OCI-LY3 (cell line): ENCODE measurements at regions not wholly inside any gene's neighbourhood (a gene's known extent, or its start where the extent isn't known, plus 50 kb on each side); places are given as distances from the start of the nearest gene placed in this dataset.

Experiments
- EZH2phosphoT487 ChIP-seq: fragments of 200-600 bp; shearing (Covaris generic); IDR thresholded peaks from 2 replicates; pipeline ENCODE4 v1.6.1; 2018; ENCODE audit warnings: antibody characterized with exemption, mixed run types, low read depth
- TF ChIP-seq, protein P1 (sequence below): fragments of 200-600, 300-600 bp; sonication (generic); IDR thresholded peaks from 2 replicates; pipeline ENCODE4 v1.5.1; 2014; ENCODE audit warnings: antibody characterized with exemption, low read length, low read depth

GRCh38 chr5:162283609-162284008, 216.0 kb downstream of the GABRG2 start:
- TF ChIP-seq, protein P1, sequence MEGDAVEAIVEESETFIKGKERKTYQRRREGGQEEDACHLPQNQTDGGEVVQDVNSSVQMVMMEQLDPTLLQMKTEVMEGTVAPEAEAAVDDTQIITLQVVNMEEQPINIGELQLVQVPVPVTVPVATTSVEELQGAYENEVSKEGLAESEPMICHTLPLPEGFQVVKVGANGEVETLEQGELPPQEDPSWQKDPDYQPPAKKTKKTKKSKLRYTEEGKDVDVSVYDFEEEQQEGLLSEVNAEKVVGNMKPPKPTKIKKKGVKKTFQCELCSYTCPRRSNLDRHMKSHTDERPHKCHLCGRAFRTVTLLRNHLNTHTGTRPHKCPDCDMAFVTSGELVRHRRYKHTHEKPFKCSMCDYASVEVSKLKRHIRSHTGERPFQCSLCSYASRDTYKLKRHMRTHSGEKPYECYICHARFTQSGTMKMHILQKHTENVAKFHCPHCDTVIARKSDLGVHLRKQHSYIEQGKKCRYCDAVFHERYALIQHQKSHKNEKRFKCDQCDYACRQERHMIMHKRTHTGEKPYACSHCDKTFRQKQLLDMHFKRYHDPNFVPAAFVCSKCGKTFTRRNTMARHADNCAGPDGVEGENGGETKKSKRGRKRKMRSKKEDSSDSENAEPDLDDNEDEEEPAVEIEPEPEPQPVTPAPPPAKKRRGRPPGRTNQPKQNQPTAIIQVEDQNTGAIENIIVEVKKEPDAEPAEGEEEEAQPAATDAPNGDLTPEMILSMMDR: no peak
- no peak for TF ChIP-seq EZH2phosphoT487
